ENCODE measurements at regions not wholly inside any gene's neighbourhood (a gene's known extent, or its start where the extent isn't known, plus 50 kb on each side); places are given as distances from the start of the nearest gene placed in this dataset.

- TF ChIP-seq CTCF (IDR thresholded peaks at IDR 0.05; ENCODE audit: borderline replicate concordance, insufficient read depth, low read depth, low read length): no peak
- H3K4me3 ChIP-seq (ENCODE audit: low read depth, low read length): no peak overlapping the region
Observed at GRCh38 chr12:82225871-82226270, 132.3 kb downstream of the CCDC59 start.

GRCh38 chr12:82223426-82223825, 134.8 kb downstream of the CCDC59 start:
- no peak overlapping the region for H3K4me3 ChIP-seq (ENCODE audit: low read depth, low read length)
- no peak for TF ChIP-seq CTCF (IDR thresholded peaks at IDR 0.05; ENCODE audit: borderline replicate concordance, insufficient read depth, low read depth, low read length)

DNA sequence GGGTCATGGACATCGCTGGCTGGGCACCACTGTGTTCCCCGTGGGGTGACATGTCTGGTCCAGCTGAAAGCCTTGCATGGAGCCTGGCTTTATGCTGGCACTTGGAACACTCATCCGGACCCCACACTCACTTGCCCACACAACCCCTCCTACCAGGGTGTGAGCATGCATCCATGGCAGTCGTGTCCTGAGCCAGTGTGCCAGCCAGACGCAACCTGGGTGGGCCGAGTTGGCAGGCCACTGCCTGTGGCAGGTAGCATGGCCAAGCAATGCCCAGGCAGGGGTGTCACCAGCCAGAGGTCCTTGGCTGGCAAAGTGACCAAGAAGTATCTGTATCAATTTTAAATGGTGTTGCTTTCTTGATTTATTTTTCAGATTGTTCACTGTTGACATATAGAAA, 141.7 kb downstream of the CCDC59 start:
- no peak for TF ChIP-seq CTCF (IDR thresholded peaks at IDR 0.05; ENCODE audit: borderline replicate concordance, insufficient read depth, low read depth, low read length)
- H3K4me3 ChIP-seq (ENCODE audit: low read depth, low read length): no peak overlapping the region

DNA sequence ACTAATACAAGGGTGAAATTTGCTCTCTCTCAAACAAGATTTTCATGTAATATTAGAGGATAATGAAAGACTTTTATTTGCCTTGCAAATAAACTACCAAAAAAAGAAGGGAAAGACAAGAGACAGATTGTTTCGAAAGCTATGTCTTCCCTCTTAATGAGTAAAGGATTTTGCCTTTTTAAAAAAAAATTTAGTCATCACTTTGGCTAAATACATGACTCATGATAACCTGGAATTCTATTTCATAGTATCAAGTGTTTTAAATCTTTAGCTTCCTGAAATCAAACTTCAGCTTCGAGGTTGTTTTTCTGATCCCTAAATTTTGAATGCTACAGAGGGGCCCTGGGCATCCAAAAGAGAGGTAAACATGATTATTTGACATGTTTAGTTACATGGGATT, 144.4 kb downstream of the CCDC59 start:
- no peak overlapping the region for H3K4me3 ChIP-seq (ENCODE audit: low read depth, low read length)
- no peak for TF ChIP-seq CTCF (IDR thresholded peaks at IDR 0.05; ENCODE audit: borderline replicate concordance, insufficient read depth, low read depth, low read length)

DNA sequence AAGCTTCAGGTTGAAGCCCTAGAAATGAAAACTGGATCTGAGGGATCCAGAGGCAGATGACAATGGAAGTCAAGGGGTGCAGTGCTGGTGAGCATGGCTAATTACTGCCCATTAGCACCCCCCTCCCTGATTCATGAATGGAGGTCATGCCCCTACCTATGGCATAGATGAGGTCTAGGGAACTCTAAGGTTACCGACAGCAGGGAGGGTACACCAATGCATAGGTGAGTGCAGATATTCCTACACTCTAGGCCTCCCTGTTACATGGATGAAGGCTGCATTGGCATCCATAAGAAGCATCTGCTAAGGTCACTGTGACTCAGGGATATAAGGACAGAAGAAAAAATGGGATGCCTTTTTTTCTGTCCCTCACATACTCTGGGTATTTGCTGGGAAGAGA, 147.3 kb downstream of the CCDC59 start:
- H3K4me3 ChIP-seq (ENCODE audit: low read depth, low read length): no peak overlapping the region
- no peak for TF ChIP-seq CTCF (IDR thresholded peaks at IDR 0.05; ENCODE audit: borderline replicate concordance, insufficient read depth, low read depth, low read length)

- TF ChIP-seq CTCF (IDR thresholded peaks at IDR 0.05; ENCODE audit: borderline replicate concordance, insufficient read depth, low read depth, low read length): no peak
- H3K4me3 ChIP-seq (ENCODE audit: low read depth, low read length): no peak overlapping the region
Observed at GRCh38 chr12:82209533-82209932, 148.7 kb downstream of the CCDC59 start.

DNA sequence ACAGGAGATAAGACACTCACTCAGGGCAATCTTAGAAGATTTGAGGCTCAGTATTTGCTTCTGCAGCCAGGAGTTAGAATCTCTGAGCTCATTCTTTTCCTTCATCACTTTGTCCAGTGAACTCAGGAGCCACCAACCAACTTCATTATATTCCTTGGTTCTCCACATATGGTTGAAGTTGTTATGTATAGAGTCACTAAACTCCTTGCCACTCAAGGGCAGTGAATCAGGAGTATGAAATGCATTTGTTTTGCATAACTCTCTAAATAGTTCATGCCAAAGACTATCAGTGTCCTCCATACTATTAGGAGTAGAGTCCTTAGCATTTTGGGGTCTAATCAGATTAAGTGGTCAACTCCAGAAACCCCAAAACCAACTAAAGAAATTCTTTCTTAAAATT, 150.6 kb downstream of the CCDC59 start:
- H3K4me3 ChIP-seq (ENCODE audit: low read depth, low read length): no peak overlapping the region
- no peak for TF ChIP-seq CTCF (IDR thresholded peaks at IDR 0.05; ENCODE audit: borderline replicate concordance, insufficient read depth, low read depth, low read length)

All from GM12875 (cell line).